Omental fat pad (tissue), 3 donors: ENCODE measurements at regions not wholly inside any gene's neighbourhood (a gene's known extent, or its start where the extent isn't known, plus 50 kb on each side); places are given as distances from the start of the nearest gene placed in this dataset.

ENCODE experiments used
- ATAC-seq: fragments of 150-250 bp; one replicate; pipeline ENCODE4 v1.9.1; 2016; ENCODE audit warnings: mild to moderate bottlenecking, moderate library complexity; ENCODE audit not compliant: low FRiP score
- DNase-seq: peaks from one replicate; pipeline ENCODE4 v3.0.0-alpha.2; 2019; ENCODE audit warnings: low spot score
- TF ChIP-seq, protein P1 (sequence below), 3 donors: fragments of 450-650 bp; IDR thresholded peaks; one replicate each; pipeline ENCODE4 v1.5.1; 2016 to 2017; ENCODE audit warnings: antibody characterized with exemption in 3 of 3, mild to moderate bottlenecking in 3 of 3, moderate library complexity in 2 of 3

DNA sequence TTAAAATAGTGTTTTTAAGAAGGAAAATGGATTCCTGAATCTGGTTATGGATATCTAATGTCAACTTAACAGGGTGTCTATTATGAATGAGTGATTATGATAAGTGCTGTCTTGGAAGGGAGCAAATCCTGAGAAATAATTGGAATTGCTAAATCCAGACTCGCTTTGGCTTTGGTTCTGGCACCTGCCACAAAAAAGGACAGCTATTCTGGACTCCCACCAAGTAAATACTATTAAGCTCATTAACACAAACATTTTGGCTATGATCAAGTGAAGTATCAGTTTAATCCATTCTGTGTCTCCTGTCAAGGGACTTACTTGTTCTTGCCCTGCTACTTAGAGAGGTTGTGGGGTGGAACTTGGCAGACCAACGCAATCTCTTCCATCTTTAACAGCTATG, 403.7 kb downstream of the CENPC start:
- no peak for ATAC-seq
- TF ChIP-seq, protein P1, sequence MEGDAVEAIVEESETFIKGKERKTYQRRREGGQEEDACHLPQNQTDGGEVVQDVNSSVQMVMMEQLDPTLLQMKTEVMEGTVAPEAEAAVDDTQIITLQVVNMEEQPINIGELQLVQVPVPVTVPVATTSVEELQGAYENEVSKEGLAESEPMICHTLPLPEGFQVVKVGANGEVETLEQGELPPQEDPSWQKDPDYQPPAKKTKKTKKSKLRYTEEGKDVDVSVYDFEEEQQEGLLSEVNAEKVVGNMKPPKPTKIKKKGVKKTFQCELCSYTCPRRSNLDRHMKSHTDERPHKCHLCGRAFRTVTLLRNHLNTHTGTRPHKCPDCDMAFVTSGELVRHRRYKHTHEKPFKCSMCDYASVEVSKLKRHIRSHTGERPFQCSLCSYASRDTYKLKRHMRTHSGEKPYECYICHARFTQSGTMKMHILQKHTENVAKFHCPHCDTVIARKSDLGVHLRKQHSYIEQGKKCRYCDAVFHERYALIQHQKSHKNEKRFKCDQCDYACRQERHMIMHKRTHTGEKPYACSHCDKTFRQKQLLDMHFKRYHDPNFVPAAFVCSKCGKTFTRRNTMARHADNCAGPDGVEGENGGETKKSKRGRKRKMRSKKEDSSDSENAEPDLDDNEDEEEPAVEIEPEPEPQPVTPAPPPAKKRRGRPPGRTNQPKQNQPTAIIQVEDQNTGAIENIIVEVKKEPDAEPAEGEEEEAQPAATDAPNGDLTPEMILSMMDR (IDR thresholded peaks at IDR 0.05), result no peak
- no peak for DNase-seq

GRCh38 chr4:67134616-67135015, 410.7 kb downstream of the CENPC start:
- ATAC-seq (no peak), DNase-seq (no peak)
- TF ChIP-seq, protein P1 (IDR thresholded peaks at IDR 0.05), result no peak

DNA sequence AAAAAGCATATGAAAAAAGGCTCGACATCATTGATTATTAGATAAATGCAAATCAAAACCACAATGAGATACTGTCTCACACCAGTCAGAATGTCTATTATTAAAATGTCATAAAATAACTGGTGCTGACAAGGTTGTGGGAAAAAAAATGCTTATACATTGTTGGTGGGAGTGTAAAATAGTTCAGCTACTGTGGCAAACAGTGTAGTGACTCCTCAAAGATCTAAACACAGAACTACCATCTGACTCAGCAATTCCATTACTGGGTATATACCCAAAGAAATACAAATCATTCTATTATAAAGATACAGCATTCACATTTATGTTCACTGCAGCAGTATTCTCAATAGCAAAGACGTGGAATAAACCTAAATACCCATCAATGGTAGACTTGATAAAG, 412.1 kb downstream of the CENPC start:
- TF ChIP-seq, protein P1 (IDR thresholded peaks at IDR 0.05), result no peak
- DNase-seq (no peak), ATAC-seq (no peak)

- ATAC-seq (no peak), DNase-seq (no peak)
- TF ChIP-seq, protein P1 (IDR thresholded peaks at IDR 0.05), result no peak
These were observed 414.1 kb downstream of the CENPC start for GRCh38 chr4:67131224-67131623.

- DNase-seq, result no peak
- ATAC-seq, result no peak
- TF ChIP-seq, protein P1 (IDR thresholded peaks at IDR 0.05), result no peak
These were observed 414.9 kb downstream of the CENPC start for GRCh38 chr4:67130411-67130810.

GRCh38 chr4:67126570-67126969, 418.7 kb downstream of the CENPC start:
- ATAC-seq (no peak), DNase-seq (no peak)
- TF ChIP-seq, protein P1 (IDR thresholded peaks at IDR 0.05), result no peak

DNA sequence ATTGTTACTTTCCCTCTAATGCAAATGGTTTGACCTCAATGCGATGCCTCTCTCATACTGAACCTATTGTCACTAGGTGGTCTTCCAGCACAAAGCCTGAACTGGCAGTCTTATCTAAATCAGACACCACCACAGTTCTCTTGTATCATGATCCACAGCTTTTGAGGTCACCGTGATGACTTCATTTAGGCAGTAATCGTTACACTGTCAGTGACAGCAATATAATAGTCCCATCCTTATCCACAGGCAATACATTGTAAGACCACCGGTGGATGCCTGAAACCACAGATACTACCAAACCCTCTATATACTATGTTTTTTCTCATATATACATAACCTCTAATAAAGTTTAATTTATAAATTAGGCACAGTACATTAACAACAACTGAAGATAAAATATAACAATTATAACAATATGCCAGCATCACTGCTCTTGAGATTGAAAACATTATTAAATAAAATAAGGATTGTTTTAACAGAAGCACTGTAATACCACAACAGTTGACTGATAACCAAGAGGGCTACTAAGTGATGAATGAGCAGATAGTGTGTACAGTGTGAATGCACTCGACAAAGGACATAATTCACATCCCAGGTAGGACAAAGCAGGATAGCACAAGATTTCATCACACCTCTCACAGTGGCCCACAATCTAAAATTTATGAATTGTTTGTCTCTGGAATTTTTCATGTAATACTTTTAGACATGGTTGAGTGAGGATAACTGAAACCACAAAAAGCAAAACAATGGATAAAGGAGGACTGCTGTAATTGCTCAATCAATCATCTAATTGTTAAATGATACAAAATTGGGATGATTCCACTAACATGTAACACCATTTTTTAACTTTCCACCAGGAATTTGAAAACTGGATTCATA, 419.4 kb downstream of the CENPC start:
- DNase-seq, result no peak
- no peak for ATAC-seq
- TF ChIP-seq, protein P1 (IDR thresholded peaks at IDR 0.05), result no peak
